ENCODE measurements at regions not wholly inside any gene's neighbourhood (a gene's known extent, or its start where the extent isn't known, plus 50 kb on each side); places are given as distances from the start of the nearest gene placed in this dataset.
A peak's percentile ranks its signal among the peaks of the same experiment; 100 is the strongest.
"Not testable (repeated sequence)": the region's sequence is repeated elsewhere in the genome, so short reads cannot be mapped to it uniquely, and the experiment has no call there.

GRCh38 chr7:19623676-19624075, 85.2 kb downstream of the POLR1F start:
- no peak for DNase-seq

GRCh38 chr7:19621740-19622139, 87.1 kb downstream of the POLR1F start:
- DNase-seq, result peak; percentile 11

- DNase-seq, result no peak
Measured at GRCh38 chr7:19620470-19620869, 88.4 kb downstream of the POLR1F start.

- no peak for DNase-seq
Measured at GRCh38 chr7:19619122-19619521, 89.7 kb downstream of the POLR1F start.

GRCh38 chr7:19617901-19618300, 90.9 kb downstream of the POLR1F start:
- DNase-seq, result no peak

GRCh38 chr7:19610194-19610943, 98.5 kb downstream of the POLR1F start:
- DNase-seq, result no peak

- no peak for DNase-seq
Measured at GRCh38 chr7:19589446-19589845, 119.4 kb downstream of the POLR1F start.

- peak; percentile 17 for DNase-seq
Measured at GRCh38 chr7:19587291-19587690, 121.5 kb downstream of the POLR1F start.

GRCh38 chr7:19585761-19586160, 123.1 kb downstream of the POLR1F start:
- no peak for DNase-seq

GRCh38 chr7:19575909-19576557, 132.8 kb downstream of the POLR1F start:
- no peak for DNase-seq

GRCh38 chr7:19574131-19574530, 134.7 kb downstream of the POLR1F start:
- no peak for DNase-seq

- DNase-seq, result peak; percentile 37
Measured at GRCh38 chr7:19572566-19572965, 136.3 kb downstream of the POLR1F start.

- DNase-seq, result no peak
Measured at GRCh38 chr7:19567011-19567410, 141.8 kb downstream of the POLR1F start.

- no peak for DNase-seq
Measured at GRCh38 chr7:19565602-19566001, 143.2 kb downstream of the POLR1F start.

- no peak for DNase-seq
Measured at GRCh38 chr7:19561121-19561805, 147.6 kb downstream of the POLR1F start.

- peak; percentile 65 for DNase-seq
Measured at GRCh38 chr7:19560111-19560883, 148.5 kb downstream of the POLR1F start.

GRCh38 chr7:19558527-19558926, 150.3 kb downstream of the POLR1F start:
- peak; percentile 80 for DNase-seq

GRCh38 chr7:19557726-19558465, 150.9 kb downstream of the POLR1F start:
- peak; percentile 57 for DNase-seq

GRCh38 chr7:19554581-19554980, 154.3 kb downstream of the POLR1F start:
- DNase-seq, result no peak

- DNase-seq, result no peak
Measured at GRCh38 chr7:19552576-19552975, 156.3 kb downstream of the POLR1F start.

GRCh38 chr7:19549246-19549645, 159.6 kb downstream of the POLR1F start:
- DNase-seq, result not testable (repeated sequence)

GRCh38 chr7:19537942-19538401, 170.9 kb downstream of the POLR1F start:
- DNase-seq, result no peak
